ENCODE measurements at regions not wholly inside any gene's neighbourhood (a gene's known extent, or its start where the extent isn't known, plus 50 kb on each side); places are given as distances from the start of the nearest gene placed in this dataset.
"Not testable (repeated sequence)": the region's sequence is repeated elsewhere in the genome, so short reads cannot be mapped to it uniquely, and the experiment has no call there.

DNA sequence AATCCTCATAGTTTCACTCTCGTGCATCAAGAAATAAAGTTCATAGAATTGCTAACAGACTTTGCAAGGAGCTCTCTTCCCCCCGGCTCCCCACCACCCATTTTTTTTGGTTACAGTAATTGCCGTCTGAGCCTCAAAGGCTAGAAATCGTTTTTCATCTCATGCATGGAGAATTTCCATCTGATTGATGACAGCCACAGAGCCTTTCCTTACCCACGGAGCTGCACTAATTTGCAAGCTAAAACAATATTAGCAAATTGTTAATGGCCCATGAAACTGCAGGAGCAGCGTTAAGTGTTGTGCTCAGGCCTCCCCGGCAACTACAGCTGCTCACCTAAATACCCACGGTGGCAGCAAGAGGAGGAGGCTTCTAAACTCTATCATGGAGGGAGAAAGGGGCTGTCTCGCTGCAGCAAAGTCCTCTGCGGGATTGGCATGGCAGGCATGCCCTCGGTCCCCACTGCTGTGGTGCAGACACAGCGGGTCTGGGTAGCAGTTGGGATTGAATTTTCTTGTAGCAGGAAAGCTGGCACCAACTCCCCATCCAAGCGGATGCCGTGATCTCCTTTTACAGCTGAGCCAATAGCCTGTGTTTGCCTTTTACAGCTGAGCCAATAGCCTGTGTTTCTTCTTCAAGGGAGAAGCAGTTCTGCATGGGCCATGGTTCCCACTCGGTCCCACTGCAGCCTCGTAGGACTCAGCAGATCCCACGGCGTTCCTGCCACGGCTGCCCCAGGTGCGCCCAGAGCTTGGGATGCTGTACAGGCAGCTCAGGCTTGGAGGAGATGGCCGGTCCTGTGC is 412.3 kb downstream of the BRD1 start:
- no peak for DNase-seq (ENCODE audit: low read depth)

DNA sequence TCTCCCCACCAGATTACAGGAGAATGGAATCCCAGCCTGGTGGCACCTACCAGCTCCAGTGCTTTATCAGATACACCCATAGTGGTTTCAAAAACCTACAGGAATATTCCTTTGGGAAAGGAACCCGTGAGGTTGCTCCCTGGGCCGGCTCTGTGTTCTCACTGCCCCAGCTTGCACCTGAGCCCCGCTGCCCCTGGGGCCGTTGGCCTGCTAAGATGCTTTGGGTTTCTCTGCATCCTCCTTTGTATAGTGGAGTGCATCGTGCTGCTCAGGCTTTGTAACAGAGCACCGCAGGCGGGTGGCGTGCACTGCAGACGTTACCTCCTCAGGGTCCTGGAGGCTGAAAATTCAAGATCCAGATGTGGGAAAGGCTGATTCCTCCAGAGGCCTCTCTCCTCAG is 414.1 kb downstream of the BRD1 start:
- DNase-seq (ENCODE audit: low read depth), result no peak

DNA sequence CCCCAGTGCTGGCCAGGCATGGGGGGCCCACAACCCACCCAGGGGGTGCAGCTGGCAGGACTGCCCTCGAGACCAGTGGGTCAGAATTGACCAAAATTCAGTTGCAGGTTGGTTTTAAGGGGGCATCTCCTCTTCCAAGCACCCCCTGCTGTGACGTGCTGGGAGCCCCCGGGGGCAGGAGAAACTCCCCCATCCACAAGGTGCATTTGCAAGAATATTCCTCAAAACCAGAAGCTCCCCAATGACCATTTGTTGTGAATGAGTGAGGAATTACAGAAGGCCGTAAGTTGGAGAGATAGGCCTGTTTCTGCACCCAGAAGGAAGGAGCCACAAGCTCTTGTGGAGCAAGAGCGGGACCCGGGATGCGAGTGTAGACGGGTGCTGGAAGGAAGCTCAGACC is 414.5 kb downstream of the BRD1 start:
- no peak for DNase-seq (ENCODE audit: low read depth)

DNA sequence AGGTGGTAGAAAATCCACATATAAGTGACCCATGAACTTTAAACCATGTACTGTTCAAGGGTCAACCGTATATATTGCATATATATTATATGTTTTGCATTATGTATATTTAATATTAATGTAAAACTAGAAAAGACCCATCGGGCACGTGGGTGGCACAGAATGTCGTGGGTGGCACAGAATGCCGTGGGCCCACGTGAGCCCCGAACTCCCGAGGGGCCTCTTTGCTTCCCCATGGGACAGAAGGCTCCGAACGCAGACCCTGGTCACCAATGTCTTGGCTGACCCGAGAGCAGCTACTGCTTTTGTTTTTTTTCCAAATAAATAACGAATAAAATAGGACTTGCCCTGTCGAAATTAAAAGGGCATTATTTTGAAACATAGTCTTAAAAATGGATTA is 415.4 kb downstream of the BRD1 start:
- DNase-seq (ENCODE audit: low read depth), result no peak

DNA sequence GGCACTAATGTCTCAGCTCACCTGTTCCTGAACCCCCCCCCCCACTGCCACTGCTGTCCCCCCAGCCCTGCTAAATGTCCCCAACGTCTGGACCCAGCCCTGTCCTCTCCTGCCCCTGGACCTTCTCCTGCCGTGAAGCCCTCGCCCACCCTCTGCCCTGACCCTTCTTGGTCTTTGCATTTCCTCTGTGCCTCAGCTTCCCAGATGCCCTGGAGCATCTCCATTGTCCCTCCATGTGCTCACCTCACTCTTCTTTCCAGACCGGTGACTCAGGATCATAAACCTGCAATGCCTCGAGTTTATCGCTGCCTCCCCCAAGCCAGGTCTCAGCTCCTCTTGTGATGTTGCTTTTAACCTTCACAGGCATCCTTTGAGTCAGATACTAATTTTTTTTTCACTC is 416.4 kb downstream of the BRD1 start:
- no peak for DNase-seq (ENCODE audit: low read depth)

DNA sequence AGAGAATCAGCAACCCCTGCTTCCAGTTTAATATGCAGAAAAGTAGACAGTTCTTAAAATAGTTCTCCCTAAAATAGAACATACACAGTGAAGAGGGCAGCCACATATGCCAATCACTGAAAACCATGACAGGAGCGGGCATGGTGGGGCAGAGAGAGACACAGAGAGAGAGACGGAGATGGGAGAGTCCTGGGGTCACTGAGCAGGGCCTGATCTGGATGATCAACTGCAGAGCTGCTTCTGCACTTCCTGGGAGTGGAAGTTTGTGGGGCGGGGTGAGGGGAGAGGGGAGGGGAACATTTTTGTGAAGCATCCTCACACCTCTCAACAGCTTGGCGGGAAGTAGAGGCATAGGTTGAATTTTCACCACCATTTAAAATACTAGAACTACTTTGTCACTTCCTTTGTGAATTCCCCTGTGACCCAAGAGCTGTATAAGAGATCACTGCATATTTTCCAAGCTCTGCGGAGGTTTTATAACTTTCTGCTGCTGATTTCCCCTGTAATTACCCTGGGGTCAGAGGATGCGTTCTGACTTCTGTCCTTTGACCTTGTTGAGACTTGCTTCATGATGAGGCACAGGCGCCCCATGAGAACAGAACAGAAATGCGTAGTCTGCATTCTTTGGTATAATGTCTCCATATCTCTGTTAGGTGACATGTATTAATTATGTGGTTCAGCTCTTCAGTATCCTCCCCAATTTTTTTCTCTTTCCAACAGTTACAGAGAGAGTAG is 419.4 kb downstream of the BRD1 start:
- no peak for DNase-seq (ENCODE audit: low read depth)

DNA sequence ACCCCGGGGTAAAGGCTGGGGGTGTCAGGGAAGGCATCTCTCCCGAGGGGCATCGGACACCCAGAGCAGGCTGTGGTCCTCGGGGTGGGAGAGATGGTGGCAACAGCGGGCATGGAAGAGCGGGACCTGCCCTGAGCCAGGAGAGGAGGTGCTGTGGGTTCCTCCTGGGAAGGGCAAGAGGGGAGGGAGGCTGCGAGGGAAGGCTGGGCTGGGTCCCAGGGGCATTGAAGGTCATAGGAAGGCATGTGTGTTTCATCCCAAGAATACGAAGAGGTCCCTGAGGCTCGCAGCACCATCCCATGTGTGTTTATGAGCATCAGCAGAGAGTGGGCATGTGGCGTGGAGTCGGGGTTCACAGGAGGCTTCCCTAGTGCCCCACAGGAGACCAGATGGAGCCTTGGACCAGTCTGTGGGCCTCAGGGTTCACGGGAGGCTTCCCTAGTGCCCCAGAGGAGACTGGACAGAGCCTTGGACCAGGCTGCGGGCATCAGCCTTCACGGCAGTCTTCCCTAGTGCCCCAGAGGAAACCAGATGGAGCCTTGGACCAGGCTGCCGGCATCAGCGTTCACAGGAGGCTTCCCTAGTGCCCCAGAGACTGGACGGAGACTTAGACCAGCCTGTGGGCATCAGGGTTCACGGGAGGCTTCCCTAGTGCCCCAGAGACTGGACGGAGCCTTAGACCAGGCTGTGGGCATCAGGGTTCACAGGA is 420.6 kb downstream of the BRD1 start:
- no peak for DNase-seq (ENCODE audit: low read depth)

DNA sequence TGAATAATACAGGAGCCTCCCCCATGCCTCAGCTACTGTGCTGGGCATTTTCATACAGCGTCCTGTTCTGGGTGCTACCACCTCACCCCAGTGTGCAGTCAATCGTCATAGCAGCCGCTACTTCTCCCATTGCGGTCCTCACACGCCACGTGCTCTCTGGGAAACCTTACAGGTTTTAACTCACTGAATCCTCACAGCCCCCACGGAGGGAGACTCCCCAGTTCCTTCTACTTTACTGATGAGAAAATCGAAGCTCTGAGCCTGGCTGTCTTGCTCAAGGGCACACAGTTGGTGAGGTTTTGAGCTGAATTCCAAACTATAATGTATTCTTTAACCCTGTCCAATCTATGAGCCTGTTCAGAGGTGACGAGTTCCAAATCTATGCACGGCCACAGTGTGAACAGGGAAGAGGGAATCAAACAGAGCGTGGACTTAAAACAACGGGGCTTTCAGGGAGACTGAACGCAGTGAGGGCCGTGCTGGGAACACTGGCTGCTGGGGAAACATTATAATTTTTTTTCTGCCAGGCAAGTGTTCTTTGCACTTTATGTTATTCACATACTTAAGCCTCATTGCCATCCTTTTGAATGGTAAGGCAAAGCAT is 421.5 kb downstream of the BRD1 start:
- no peak for DNase-seq (ENCODE audit: low read depth)

DNA sequence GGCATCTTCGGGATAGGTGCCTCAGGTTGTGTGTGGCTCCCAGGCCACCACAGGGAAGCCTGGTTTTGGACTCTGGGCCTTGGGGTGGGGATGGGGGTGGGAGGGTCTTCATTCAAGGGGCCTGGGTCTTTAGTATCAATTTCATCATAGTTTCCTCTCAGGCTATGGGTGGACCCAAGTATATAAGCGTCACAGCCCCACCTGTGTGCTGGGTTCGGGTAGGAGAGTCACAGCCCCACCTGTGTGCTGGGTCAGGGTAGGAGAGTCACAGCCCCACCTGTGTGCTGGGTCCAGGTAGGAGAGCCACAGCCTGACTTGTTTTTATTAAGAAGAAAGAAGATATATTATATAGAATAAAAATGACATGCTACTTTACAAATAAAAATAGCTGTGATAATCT is 422.1 kb downstream of the BRD1 start:
- DNase-seq (ENCODE audit: low read depth), result no peak

DNA sequence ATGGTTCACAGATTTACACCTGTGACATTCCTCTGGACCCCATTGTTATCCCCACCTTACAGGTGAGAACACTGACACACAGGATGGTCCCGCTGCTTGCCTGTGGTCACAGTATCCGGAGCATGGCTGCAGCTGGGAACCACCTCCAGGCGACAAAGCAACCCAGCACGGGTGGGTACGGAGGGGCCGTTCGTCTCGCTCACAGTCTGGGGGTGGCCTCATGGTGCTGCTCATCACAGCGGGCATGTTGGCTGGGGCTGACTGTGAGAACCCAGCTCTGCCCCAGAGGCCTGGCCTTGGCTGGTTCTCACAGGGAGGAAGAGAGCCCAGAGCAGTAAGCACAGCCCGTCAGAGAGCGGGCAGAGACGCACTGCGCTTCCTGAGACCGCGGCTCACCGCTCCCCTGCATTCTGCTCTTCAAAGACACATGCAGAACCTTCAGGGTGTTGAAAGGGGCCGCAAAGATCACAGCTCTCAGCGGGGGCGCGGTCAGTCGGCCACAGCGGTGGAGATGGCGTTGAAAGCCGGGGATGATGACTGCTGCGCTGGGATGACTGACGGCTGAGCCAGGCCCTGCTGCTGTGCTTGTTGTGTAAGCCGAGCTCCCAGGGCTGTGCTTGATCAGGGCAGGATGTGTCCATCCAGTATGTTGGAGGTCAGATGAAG is 423.0 kb downstream of the BRD1 start:
- no peak for DNase-seq (ENCODE audit: low read depth)

DNA sequence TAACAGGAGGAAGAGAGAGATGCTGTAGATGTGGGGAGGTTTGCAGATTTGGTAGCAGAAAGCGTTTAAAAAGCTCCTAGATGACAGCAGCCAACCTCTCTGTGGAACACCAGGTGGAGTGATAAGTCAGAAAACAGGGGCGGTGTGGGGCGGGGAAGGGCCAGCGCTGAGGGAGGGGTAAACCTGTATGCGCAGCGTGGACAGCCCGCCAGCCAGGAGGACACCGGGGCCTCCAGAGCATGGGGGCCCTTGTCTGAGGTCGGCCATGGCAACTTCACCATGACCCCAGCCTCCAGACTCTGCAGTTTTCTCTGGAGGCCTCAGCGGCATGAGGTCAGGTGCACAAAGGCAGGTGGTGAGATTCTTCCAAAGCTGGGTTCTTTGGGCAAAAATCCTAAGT is 423.7 kb downstream of the BRD1 start:
- DNase-seq (ENCODE audit: low read depth), result no peak

DNA sequence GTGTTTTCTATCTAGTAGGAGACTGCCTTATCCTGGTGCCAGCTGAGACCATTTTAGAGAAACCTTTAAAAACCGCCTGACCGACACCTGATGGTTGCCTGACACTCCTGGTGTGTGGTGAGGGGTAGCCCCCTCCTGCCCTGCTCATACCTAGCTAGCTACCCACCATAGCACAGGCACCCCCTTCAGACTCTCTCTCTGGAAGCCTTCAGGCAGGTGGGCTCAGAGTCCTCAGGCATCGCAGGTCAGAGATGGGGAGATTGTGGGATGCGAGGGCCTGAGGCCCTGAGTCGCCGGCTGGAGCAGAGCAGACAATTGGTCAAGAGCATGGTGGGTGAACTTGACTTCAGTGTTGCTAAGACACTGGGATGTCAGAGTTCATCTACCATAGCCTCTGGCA is 424.6 kb downstream of the BRD1 start:
- no peak for DNase-seq (ENCODE audit: low read depth)

DNA sequence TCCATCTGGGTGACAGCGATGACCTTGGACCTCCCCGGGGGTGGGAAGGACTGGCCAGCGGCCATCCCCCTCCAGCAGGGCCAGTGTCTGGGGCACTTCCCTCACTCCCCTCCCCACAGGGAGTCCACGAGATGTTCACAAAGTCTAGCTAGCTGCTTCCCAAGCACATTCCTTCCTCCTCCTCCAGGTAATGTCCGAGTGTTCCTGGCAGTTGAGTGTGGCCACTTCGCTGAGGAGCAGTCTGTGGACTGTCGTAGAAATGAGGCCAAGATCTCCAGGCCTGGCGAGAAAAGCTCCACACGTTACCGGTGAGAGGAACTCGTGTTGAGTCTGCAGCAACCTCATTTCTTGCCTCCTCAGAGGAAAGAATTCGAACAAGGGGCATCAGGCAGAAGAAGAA is 425.5 kb downstream of the BRD1 start:
- DNase-seq (ENCODE audit: low read depth), result no peak

DNA sequence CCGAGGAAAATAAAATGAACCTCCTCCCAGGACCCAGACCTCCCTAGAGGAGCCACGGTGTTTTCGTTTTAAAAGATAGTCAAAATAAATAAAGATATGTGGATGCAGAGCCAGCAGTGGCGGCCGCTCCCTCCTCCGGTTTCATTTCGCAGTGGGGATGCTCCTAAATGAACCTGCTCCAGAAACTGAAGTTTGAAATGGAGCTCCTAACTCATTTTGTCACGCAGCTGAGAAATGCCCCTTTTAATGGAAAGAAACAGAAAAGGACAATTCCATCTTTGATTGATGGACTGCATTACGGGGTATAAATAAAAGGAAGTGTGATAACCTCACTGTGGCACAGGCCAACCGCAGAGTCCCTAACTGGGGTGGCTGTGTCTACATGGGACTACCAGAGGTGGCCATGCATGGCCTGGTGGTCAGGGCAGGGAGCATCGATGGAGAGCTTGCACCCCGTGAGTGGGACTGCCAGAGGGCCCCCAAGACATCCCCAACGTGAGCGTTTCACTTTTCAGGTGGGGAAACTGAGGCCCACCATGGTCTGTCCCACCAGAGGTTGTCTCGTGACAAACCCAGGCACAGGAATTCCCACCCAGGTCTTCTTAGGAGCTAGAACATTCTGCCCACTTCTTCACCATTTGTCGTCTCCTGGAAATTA is 426.6 kb downstream of the BRD1 start:
- no peak for DNase-seq (ENCODE audit: low read depth)

DNA sequence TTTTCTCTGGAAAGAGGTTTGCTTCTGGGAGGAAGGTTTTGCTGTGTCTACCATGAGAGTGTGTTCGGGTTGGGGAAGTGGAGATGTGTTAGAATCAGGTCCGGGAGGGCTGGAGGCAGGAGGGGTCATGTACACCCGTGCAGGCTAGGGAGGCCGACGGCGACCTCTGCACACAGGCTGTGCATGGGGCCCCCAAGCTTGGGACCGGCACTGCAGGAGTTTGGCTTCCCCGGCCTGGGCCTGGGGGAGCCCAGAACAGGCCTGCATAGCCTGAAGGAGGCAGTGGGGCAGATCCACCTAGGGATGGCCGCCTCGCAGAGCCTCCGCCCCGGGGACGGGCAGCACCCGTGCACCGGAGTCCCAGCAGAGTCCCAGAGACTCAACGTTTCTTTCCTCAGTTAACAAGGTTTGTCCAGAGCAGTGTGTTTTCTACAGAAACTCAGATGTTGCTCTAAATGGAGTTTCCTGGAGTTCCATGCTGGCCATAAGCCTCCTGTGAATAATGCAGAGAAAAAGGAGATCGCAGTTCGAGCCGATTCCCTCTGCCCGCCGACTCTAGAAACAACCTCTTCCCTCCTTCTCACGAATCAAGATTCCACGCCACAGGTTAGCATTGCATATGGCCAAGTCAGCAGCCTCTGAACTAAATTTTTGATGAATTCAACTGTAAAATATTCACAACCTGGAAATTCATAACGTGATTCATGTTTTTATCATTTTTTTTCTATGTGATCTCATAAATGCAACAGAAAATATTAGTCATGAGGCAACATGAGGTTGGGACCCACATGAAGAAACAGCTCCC is 427.3 kb downstream of the BRD1 start:
- DNase-seq (ENCODE audit: low read depth), result no peak

DNA sequence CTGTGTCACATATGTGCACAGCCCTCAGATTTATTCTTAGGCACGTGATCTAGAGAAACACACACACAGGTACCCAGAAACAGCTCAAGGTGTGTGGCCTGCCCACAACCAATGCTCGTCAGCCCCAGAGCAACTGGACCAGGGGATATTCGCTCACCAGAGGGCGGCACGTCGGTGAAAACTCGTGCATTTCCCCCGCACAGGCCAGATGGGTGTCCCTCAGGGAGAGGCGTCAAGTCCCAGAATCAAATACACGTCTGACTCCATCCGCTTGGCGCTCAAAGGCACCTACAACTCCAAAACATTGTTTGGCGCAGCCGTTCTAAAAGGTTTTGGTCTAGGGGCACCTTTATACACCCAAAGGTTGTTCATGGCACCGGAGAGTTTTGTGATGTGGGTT is 429.0 kb downstream of the BRD1 start:
- no peak for DNase-seq (ENCODE audit: low read depth)

DNA sequence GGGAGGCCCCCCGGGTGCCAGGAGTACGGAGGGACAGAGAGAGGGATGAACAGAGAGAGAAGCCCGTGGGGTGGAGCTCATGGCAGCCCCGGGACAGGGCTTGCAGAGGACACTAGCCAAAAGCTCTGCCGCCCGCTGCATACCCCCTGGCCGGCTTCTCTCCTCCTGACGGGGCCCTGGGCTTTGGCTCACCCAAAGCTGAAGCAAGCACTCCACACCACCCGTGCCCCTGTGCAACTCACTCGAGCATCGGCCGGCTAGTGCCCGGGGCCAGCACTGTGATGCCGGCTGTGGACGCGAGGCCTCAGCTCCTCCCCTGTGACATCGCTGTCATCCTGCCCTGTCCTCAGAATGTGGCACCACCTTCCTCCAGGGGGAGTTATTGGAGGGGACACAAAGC is 429.6 kb downstream of the BRD1 start:
- DNase-seq (ENCODE audit: low read depth), result no peak

DNA sequence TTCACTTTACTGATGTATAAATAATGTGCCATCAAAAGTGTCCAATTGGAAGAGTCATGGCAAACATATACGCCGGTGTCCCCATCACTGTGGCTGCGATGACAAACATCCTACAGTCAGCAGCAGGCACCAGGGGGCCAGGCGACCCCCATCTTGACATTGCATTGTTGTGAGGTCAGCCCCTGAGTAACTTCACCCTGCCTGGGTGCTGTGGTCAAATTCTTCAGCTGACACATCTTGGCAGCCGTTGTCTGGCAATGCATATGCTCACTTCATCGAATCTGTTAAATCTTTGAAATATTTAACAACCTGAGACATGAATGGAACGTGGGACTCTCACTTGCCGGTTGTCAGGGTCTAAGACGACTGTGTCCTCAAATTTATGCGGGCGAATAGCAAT is 430.9 kb downstream of the BRD1 start:
- no peak for DNase-seq (ENCODE audit: low read depth)

DNA sequence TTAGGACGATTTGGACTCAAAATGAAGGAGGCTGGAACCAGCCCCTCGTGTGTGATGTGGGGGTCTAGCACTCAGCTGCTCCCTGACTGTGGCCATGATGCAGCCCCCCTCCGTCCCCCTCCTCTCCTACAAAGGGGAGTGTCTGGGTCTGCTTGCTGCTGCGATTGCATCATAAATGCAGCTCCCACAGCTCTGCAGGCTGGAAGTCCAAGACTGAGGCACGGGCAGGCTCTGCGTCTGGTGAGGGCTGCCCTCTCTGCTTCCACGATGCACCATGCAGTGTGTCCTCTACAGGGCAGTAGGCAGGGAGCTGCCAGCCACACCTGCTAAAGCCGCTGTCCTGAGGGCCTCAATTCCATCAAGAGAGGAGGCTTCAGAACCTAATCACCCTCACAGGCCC is 432.1 kb downstream of the BRD1 start:
- DNase-seq (ENCODE audit: low read depth), result no peak

DNA sequence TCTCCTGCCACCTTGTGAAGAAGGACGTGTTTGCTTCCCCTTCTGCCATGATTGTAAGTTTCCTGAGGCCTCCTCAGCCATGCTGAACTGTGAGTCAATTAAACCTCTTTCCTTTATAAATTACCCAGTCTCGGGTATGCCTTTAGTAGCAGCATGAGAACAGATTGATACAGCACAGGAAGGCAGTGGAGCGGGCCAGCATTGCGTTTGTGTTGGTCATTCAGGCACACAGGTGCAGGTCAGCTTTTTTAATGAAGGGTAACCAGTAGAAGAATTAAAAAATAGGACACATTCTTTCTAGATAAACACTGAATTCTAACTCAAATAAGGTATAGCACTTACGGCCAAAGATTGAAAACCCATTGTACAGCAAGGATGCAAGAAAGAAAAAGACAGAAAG is 432.6 kb downstream of the BRD1 start:
- not testable (repeated sequence) for DNase-seq (ENCODE audit: low read depth)
